UCSD-AML1 (cell line): ENCODE measurements at regions not wholly inside any gene's neighbourhood (a gene's known extent, or its start where the extent isn't known, plus 50 kb on each side); places are given as distances from the start of the nearest gene placed in this dataset.

Experiments
- DNase-seq: peaks from one replicate; lab custom pipeline; 2025; ENCODE audit not compliant: unreplicated experiment; lab: John Stamatoyannopoulos, UW

DNA sequence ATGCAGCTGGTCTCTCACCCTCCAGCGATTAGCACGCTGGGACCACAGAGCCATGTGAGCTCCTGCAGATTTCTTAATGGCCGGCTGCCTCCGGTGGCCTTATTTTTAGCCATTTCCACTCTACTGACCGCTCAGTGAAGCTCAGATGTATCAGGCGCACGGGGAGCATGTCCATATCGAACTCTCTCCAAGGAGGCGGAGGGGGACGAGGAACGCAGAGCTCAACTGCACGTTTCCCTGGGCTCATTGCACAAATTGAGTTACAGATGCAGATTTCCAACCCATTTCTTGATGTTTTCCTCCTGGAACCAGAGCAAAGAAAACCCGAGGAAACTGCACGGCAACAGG lies 207.1 kb downstream of the CTTN start:
- DNase-seq, result no peak

GRCh38 chr11:70605846-70606245 lies 207.5 kb downstream of the CTTN start:
- DNase-seq, result no peak

DNA sequence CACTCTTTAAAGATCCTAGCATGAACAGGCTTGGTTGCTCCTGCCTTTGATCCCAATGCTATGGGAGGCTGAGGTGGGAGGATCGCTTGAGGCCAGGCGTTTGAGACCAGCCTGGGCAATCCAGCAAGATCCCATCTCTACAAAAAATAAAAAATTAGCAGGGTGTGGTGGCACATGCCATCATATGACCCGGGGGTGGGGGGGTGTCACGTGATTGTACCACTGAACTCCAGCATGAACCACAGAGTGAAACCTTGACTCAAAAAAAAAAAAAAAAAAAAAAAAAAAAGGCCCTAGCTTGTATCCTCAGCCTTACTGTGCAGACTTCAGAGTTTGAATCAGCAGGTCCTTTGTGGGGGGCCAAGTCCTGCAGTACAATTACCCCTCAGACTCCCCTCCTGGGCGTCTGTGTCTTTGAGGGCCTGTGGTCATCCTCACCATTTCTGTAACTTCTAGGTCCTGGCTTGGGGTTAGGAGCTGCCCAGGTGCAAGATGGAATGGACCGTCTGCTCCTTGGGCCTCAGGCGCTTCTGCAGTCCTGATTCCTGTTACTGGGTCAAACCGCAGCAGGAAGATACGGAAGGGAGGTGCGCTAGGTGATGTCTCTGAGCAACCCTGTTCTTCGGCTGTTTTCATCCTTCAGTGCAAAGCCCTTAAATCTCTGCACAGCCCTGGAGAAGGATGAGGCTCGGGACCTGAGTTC lies 208.1 kb downstream of the CTTN start:
- no peak for DNase-seq

DNA sequence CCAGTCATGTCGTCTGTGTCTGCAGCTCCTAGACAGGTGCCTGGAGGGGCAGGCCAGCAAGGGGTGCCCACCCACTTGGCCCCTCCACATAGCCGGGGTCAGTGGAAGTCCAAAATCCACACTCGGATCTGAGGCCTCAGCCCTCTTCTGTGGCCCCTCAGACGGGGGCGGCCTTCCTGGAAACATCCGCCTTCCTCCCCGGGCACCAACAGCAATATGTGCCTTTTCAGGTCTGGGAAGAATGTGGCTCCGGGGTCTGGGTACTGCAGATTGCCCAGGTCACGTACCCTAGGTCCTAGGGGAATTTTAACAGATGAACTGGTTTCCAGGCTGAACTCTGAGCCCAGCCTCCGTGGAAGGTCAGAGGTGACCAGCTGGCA lies 208.6 kb downstream of the CTTN start:
- DNase-seq, result no peak

DNA sequence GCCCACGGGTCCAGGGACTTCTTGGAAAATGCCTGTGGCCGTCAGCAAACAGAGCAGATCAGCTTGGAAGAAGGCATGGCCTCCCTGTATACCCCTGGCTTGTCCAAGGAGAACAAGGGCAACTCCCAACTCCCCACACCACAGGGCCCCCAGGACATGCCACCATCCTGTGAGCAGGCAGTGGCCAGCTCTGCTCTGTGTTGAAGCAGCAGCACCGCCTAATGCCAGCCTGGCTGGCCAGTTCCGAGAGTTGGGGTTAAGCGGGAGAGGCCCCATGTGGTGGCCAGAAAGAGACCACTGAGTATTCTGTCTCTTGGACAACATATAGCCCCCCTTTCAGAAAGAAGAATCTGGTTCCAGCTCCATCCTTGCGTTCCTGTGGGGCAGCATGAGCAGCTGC lies 209.2 kb downstream of the CTTN start:
- no peak for DNase-seq

DNA sequence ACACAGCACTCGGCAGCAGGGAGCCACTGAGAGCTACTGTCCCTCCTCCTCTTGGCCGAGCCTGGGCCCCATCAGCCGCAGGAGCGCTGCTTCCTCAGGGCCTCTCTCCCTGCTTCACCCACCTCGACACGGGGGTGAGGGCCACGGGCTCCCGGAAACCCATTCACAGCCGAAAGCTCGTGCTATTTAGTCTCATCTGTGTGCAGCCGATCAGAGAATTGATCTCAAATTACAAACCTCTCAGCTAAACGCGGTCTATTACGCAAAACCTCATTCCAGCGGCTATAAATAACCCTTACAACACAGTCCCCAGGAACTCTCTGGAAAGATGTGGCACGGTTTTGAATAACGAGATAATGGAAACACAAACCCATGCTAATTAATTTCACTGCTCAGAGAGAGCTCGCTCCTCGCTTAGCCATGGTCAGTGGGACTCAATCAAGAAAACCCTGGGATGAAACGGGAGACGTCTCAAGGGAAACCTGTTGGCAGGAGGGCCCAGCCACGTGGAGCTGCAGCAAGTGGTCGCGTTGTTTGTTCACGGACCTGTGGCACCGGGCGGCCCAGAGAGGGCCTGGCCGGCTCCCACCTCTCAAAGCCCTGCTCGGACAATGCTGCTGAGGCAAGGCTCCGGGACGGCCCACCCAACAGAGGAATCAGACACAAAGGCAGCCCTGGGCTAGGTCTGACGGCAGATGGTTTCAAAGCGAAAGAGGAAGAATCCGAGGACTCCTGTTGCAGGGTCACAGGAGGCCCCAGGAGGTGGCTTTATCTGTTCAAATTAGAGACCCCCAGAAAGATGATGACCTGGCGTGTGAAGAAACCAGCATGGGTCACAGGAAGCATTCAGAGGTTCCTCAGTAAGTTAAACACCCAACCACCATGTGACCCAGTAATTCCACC lies 210.5 kb downstream of the CTTN start:
- DNase-seq, result no peak

DNA sequence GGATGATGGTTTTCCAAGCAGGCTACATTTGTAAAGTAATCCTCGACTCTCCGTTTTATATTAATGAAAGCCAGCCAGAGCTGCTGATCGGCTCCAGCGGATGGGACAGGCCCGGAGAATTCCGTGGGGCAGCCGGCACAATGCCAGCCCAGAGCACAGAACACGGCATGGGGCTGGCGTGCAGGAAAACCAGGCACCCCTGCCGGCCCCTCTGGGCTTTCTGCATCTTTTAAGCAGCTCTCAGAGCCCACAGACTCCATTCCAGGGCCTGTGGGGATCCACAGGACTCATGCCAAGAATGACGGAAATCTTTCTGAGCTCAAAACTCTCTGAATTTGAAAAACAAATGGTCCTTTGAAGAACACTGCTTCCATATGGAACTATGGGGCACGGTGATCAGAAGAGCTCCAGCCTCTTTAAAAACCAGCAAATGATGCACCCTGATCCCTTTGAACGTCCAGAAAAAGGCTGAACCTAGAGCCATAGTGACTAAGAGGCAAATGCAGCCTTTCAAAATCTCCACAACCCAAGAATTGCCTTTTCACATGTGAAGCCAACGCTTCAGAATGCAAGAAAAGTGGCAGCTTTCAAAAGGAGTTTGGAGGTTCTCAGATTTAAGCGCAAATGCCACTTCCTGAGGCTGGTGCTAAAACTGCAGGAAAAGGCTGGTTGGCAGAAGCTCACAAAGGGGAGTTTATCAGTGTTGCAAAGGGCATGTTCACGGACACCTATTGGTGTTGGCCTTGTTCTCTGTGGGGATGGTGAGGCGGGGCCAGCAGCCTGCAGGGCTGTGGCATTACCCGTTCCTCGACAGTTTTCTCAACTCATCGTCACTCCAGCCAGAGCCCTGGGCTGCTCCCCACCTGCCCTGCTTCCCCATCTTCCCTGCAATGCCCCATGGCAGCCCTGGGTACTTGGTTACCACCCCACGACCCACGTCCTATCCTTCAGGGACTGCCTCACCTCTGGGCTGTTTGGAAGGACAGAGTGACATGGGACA lies 212.5 kb downstream of the CTTN start:
- no peak for DNase-seq

- DNase-seq, result no peak
These were observed 213.5 kb downstream of the CTTN start for GRCh38 chr11:70611821-70612220.

GRCh38 chr11:70612459-70613141 lies 214.3 kb downstream of the CTTN start:
- no peak for DNase-seq

GRCh38 chr11:70614034-70614681 lies 215.8 kb downstream of the CTTN start:
- DNase-seq, result no peak

- DNase-seq, result no peak
These were observed 216.9 kb downstream of the CTTN start for GRCh38 chr11:70615036-70615875.

- DNase-seq, result no peak
These were observed 218.0 kb downstream of the CTTN start for GRCh38 chr11:70616317-70616716.

DNA sequence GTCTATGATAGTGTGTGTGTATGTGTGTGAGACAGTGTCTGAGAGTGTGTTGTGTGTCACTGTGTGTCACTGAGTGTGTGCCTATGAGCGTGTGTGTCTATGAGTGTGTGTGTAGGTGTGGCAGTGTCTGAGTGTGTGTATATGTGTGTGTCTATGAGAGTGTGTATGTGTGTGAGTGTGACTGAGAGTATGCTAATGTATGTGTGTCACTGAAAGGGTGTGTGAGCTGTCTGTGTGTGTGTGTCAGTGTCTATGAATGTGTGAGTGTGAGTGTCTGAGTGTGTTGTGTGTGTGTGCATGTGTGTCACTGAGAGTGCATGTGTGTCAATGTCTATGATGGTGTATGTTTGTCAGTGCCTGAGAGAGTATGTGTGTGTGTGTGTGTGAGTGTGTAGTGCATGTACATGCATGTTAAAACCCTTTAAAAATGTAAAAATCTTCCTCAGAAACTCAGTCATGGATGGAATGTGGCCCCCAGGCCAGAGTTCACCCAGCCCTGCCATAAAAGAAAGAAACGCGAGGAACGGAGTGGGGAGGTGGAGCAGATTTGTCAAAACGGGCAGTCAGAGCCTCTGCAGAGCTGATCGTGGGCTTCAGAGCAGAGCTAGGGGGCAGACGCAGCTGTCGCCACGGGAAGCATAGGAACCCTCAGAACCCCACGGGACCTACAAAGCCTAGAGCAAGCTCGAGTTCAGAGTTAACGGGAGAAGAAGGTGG lies 218.8 kb downstream of the CTTN start:
- no peak for DNase-seq

DNA sequence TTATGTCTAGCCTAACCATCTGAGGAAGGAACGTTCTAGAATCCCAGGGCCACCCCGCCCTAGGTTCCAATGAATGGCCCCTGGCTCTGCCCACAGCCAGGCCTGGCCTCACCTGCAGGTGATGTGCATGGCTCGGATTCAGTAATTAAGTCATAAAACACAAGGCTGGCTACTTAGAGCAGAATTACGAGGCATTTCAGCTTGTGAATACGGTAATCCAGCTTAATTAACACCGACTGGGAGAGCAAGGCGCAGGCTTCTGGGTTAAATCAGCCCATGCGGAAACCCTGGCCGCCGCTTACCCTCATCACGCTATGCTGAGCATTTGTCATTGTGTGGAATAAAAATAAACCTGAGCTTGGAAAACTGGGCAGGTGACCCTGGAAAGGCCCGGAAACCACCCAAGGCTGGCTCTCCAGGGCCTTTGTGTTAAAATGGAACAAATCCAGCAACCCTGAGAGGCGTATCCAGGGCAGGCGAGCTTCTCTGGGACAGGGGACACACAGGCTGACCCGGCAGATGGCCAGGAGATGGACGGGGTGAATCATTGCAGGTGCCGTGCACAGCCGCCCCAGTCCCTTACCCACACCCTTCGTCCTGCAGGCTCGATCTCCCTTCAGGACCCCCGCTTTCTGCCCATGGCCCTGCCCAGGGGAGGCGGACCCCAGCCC lies 220.2 kb downstream of the CTTN start:
- DNase-seq, result no peak

- DNase-seq, result no peak
These were observed 221.3 kb downstream of the CTTN start for GRCh38 chr11:70619591-70619990.

- no peak for DNase-seq
These were observed 222.3 kb downstream of the CTTN start for GRCh38 chr11:70620510-70621184.

DNA sequence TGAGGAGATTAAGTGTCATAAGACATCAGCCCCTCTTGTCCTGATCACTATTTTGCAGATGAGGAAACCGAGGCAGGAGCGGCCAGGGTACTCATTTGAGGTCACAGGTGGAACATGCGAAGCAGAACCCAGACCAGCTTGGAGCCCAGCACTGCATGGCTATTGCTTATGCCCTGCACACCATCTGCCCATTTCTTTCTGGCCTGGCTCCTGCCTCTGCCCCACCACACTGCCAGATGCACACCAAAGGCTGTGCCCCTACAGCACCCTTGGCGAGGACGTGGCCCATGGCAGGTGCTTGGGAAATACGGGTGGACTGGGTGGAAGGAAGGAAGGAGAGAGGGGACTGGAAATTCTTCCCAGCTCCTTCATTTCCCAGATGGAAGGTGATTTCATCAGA lies 222.9 kb downstream of the CTTN start:
- no peak for DNase-seq

DNA sequence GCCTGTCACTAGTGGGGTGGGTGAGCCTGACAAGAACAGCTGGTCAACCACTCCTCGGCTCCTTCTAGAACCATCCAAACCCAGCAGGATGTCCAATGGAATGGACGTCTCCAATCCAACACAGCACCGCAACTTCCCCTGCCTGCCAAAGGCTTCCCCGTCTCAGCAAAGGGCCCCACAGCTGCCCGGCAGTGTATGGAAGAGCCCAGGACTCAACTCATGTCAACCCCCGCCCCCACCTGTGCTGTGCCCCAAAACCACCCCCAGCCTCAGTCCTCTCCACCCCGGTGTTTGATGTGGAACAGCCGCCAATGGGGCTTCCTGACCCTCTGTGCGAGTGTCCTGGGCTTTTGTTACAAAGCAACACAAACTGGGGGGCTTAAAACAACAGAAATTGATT lies 223.8 kb downstream of the CTTN start:
- no peak for DNase-seq
